Body of pancreas (tissue), 4 donors: ENCODE measurements at regions not wholly inside any gene's neighbourhood (a gene's known extent, or its start where the extent isn't known, plus 50 kb on each side); places are given as distances from the start of the nearest gene placed in this dataset.
A peak's percentile ranks its signal among the peaks of the same experiment; 100 is the strongest.

Source experiments
- ATAC-seq: fragments of 150-250 bp; one replicate; pipeline ENCODE4 v1.9.1; 2016
- DNase-seq, 4 donors: peaks; one replicate each; pipeline ENCODE4 v3.0.0-alpha.2; 2019
- H3K27ac ChIP-seq, 4 donors: fragments of 200-600 bp; sonication (generic); 1 replicate in 3 of 4; 2 replicates in 1 of 4; pipeline versions ENCODE4 v1.5.1 to v1.6.1; 2016 to 2019; ENCODE audit warnings: mild to moderate bottlenecking in 1 of 4, mixed read lengths in 1 of 4, moderate library complexity in 1 of 4
- H3K27me3 ChIP-seq, 2 donors: fragments of 200-600 bp; sonication (generic); one replicate each; pipeline ENCODE4 v1.6.0; 2016; ENCODE audit warnings: mild to moderate bottlenecking in 1 of 2
- H3K36me3 ChIP-seq, 2 donors: fragments of 200-600 bp; sonication (generic); replicated peaks in 1 of 2; 2 replicates each; pipeline ENCODE4 v1.5.1; 2016; ENCODE audit warnings: low read depth in 2 of 2; ENCODE audit not compliant: insufficient read depth in 1 of 2
- H3K4me1 ChIP-seq: fragments of 200-600 bp; sonication (generic); one replicate; pipeline ENCODE4 v1.6.0; 2016
- H3K4me3 ChIP-seq, 2 donors: fragments of 200-600 bp; sonication (generic); 1 replicate in 1 of 2; 2 replicates in 1 of 2; pipeline ENCODE4 v1.5.1; 2016 to 2019
- H3K9me3 ChIP-seq, 3 donors: fragments of 200-600 bp; sonication (generic); 1 replicate in 2 of 3; 2 replicates in 1 of 3; pipeline ENCODE4 v1.5.1; 2016
- CTCF ChIP-seq, 7 experiments: fragments of 450-650 bp in 4 of 7; fragments of 200-600 bp in 3 of 7; sonication (generic) in 3 of 7; IDR thresholded peaks; one replicate each; pipeline ENCODE4 v1.5.1; 2016 to 2019; ENCODE audit warnings: antibody characterized with exemption in 7 of 7
- POLR2A ChIP-seq, 3 donors: fragments of 450-650 bp; IDR thresholded peaks; one replicate each; pipeline ENCODE4 v1.6.1; 2016; ENCODE audit warnings: antibody characterized with exemption in 3 of 3, mild to moderate bottlenecking in 2 of 3
- WGBS, 2 donors: methylation state at CpG; one replicate each; pipeline ENCODE4 v1.1.5; 2017; 5-methylcytosine and 5-hydroxymethylcytosine counted together
- intact Hi-C: fragments of 100-400 bp; cut with DNase I; formaldehyde crosslinking; loops from one replicate; pipeline ENCODE4 v1.15.1; 2023

- H3K27ac ChIP-seq: no peak overlapping the region
- intact Hi-C loops: no loop called here
- H3K4me3 ChIP-seq: no peak overlapping the region
- DNase-seq (no peak), ATAC-seq (no peak)
- no peaks in the 10 kb centered on the region for H3K27me3 ChIP-seq
- no peaks in the 10 kb centered on the region for H3K4me1 ChIP-seq
- no peaks in the 10 kb centered on the region for H3K9me3 ChIP-seq
- H3K36me3 ChIP-seq: no peaks in the 10 kb centered on the region
- TF ChIP-seq POLR2A (IDR thresholded peaks at IDR 0.05) (no peak), CTCF (IDR thresholded peaks at IDR 0.05) (no peak)
Observed at GRCh38 chr3:13722178-13722577, 157.7 kb downstream of the WNT7A start.

- Histone ChIP-seq H3K4me3 (no peak overlapping the region), H3K36me3 (no peaks in the 10 kb centered on the region), H3K27ac (no peak overlapping the region), H3K4me1 (no peaks in the 10 kb centered on the region), H3K9me3 (no peaks in the 10 kb centered on the region), H3K27me3 (no peaks in the 10 kb centered on the region)
- TF ChIP-seq CTCF (IDR thresholded peaks at IDR 0.05) (no peak), POLR2A (IDR thresholded peaks at IDR 0.05) (no peak)
- DNase-seq (peak in 1 of 4 donors; percentile 0), ATAC-seq (no peak)
- 56 to 65% methylated on average over 6 to 7 of the region's 7 CpGs for WGBS, 2 donors
- intact Hi-C loops: no loop called here
Observed at GRCh38 chr3:13718436-13718835, 161.4 kb downstream of the WNT7A start.

DNA sequence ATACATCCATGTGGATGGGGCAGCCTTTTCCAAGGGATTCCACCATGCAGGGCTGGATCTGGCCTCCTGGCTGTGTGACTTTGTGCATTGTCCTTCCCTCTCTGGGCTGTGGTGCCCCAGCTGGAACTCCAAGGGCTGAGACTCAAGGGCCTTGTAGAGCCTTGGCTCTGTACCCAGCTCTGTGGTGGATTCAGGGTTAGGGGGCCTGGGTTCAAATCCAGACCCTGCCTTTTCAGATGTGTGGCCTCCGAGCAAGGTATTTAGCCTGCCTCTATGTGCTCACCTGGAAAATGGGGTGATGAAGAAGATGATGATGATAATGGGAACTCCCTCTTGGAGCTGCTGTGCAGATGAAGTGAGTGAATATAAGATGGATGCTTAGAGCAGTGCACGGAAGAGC lies 161.9 kb downstream of the WNT7A start:
- no peaks in the 10 kb centered on the region for H3K27me3 ChIP-seq
- WGBS, 2 donors: 67 to 70% methylated on average over 2 of the region's 2 CpGs
- H3K36me3 ChIP-seq: no peaks in the 10 kb centered on the region
- no peak overlapping the region for H3K27ac ChIP-seq
- TF ChIP-seq CTCF (IDR thresholded peaks at IDR 0.05) (no peak), POLR2A (IDR thresholded peaks at IDR 0.05) (no peak)
- no peak overlapping the region for H3K4me3 ChIP-seq
- intact Hi-C loops: no loop called here
- H3K4me1 ChIP-seq: no peaks in the 10 kb centered on the region
- no peaks in the 10 kb centered on the region for H3K9me3 ChIP-seq
- DNase-seq (peak in 1 of 4 donors; percentile 1), ATAC-seq (no peak)

DNA sequence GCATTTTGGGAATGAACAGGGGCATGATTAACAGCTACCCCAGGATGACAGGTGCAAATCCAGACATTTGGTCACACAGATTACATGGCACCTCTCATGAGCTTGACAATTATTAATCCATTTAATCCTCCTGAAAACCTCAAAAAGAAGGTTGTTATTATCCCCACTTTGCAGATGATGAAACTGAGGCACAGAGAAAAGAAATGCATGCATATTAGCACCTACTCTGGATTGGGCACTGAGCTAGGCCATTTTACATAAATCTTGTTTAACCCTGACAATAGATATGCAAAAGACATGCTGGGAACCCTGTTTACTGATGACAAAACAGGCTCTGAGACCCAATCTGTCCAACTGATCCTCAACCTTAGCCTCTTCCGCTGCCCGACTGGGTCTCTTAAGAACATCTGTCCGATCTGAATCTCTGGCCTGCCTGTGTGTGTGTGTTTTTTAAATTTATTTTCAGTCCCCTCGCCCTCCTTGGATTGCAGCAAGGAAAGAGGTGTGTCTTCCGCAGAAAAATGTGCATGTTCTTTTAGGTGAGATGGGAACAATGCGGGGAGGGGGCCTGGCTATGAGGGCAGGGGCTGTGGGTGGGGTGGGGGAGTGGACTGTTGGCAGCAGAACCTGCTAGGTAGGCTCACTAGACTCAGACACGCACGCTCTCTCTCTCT lies 162.5 kb downstream of the WNT7A start:
- Histone ChIP-seq H3K36me3 (no peaks in the 10 kb centered on the region), H3K4me1 (no peaks in the 10 kb centered on the region), H3K27me3 (no peaks in the 10 kb centered on the region), H3K9me3 (no peaks in the 10 kb centered on the region), H3K27ac (no peak overlapping the region), H3K4me3 (no peak overlapping the region)
- 66 to 71% methylated on average over 8 of the region's 8 CpGs for WGBS, 2 donors
- intact Hi-C loops: no loop called here
- no peak for ATAC-seq
- DNase-seq: no peak
- TF ChIP-seq CTCF (IDR thresholded peaks at IDR 0.05) (no peak), POLR2A (IDR thresholded peaks at IDR 0.05) (no peak)

DNA sequence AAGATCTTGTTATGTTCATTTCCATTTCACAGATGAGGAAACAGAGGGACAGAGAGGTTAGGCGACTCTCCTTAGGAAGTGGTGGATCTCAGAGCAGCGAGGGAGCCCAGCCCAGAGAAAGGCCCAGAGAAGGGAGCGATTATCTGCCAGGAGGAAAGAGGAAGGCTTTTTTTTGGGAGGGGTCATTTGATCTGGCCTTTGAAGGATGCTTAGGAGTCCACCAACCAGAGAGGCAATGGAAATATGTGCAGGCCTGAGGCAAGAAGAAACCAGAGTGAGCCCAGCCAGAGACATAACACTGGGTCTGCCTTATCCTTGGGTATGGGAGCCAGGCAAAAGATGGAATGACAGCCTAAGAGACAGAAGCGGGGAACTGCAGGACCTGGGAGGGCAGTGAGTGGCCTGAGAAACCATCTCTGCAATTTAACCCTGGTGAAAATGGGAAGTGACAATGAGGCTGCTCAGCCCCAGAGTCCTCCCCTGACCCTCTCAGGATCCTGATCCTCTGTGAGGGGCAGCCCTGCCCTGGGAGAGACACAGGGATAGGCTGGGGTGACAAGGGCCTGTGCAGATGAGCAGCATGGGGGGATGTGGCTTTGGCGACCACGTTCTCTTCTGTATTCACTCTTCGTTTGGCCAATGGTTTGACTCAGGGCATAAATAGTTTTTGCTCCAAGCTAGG lies 163.2 kb downstream of the WNT7A start:
- intact Hi-C loops: no loop called here
- Histone ChIP-seq H3K27me3 (no peaks in the 10 kb centered on the region), H3K27ac (no peak overlapping the region), H3K4me3 (no peak overlapping the region), H3K36me3 (no peaks in the 10 kb centered on the region), H3K9me3 (no peaks in the 10 kb centered on the region), H3K4me1 (no peaks in the 10 kb centered on the region)
- 79 to 80% methylated on average over 7 of the region's 7 CpGs for whole genome bisulfite sequencing, 2 donors
- no peak for TF ChIP-seq CTCF (IDR thresholded peaks at IDR 0.05)
- TF ChIP-seq POLR2A (IDR thresholded peaks at IDR 0.05): no peak
- DNase-seq: no peak
- ATAC-seq: no peak
